Stimulated activated CD4-positive, alpha-beta T cell treated with anti-CD3 and anti-CD28 coated beads, Interleukin-15, amount 100 ng/mL, for 24 hours (primary cell): ENCODE measurements at regions not wholly inside any gene's neighbourhood (a gene's known extent, or its start where the extent isn't known, plus 50 kb on each side); places are given as distances from the start of the nearest gene placed in this dataset.
"Not testable (repeated sequence)": the region's sequence is repeated elsewhere in the genome, so short reads cannot be mapped to it uniquely, and the experiment has no call there.

Experiments used
- DNase-seq: peaks from one replicate; pipeline ENCODE4 v3.0.0-alpha.2; 2020

- no peak for DNase-seq
Observed at GRCh38 chr4:112952313-112952700, 97.1 kb upstream of the ANK2 start.

DNA sequence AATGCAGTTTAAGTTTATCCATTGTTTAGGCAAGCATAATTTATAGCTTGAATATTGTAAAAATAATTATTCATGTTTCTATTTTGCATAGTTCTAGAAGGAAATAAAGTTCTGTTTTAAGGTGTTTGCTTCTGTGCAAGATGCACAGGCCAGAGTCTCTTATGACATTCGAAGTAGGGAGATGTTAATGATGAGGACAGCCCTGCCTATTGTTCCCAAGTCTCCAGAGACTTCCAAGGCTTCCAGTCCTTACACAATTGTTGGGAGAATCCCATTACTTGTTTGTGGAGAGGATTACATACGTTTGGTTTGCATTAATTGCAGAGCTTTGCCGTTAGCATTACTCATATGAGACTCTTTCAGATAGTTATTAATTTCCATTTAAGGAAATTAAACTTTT is 96.2 kb upstream of the ANK2 start:
- no peak for DNase-seq

DNA sequence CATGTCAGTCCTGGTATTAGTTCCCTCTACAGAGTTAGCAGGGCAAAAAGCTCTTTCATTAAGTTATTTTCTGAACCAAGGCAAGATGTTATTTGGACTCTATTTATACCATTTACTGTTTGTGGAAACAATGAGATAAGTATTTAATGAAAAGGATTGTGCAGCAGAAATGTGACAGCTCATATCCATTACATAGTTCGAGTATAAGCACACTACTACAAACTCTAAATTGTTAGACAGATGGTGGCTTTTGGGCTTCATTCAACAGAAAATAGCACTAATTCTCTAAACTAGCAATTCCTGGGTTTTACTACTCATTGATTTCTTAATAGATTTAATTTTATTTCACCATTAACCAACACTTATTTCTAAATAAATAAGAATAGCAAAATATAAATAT is 95.2 kb upstream of the ANK2 start:
- no peak for DNase-seq

GRCh38 chr4:112956484-112956896 is 93.0 kb upstream of the ANK2 start:
- DNase-seq: no peak

- DNase-seq: not testable (repeated sequence)
Observed at GRCh38 chr4:112957764-112958163, 91.7 kb upstream of the ANK2 start.

GRCh38 chr4:112966701-112967488 is 82.6 kb upstream of the ANK2 start:
- DNase-seq: no peak

- no peak for DNase-seq
Observed at GRCh38 chr4:112968451-112969159, 80.8 kb upstream of the ANK2 start.

- DNase-seq: no peak
Observed at GRCh38 chr4:112970903-112971302, 78.5 kb upstream of the ANK2 start.

DNA sequence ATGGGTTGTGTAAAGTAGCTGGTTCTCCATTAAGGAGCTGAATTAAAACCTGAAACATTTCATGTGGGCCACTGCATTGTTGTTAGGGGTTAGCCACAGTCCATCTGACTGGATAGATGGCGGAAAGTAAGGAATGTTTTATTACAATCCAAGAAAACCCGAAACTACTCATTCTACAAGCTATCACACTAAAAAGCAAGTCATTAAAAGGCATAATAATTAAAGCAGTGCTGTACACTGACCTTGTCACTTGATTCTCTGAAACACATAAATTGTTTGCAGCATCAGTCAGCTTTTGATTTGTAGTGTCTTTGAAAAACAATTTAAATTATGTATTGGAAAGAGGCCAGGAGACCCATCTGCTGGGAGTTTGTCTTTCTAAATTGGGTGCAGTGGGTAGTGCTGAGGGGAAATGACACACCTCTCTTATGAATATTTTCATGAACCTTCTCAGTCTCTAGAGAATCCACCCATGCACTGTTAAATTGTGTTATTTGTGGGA is 75.7 kb upstream of the ANK2 start:
- no peak for DNase-seq

DNA sequence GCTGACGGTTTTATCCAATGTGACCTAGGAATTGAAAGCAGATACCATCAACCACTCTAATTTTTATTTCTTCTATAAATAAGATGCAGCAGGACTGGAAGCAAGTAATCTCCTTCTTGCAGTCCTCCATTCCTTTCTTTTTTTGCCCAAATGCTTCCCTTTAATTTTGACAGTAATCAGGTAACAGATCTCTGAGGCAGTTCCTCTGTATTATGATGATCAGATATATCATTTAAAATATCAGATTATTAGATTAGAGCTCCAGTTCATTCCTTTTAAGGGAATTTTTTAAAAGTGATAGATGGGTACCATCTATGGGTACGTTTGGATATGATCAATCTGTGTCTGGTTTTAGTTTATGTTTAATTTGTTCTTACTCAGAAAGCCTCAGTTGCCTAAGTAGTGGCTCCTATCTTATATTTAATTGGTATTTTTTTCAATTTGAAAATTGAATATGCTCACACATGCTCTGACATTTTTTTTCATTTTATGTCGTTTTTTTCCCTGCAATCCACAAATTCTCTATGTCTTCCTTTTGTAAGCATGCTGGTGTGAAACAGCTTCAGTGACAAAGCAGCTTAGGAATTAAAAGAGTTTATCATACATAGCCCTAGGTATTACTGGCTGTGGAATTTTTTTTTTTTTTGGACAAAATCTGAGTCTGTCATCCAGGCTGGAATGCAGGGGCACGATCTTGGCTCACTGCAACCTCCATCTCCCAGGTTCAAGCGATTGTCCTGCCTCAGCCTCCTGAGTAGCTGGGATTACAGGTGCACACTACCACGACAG is 73.7 kb upstream of the ANK2 start:
- no peak for DNase-seq

GRCh38 chr4:112978691-112979472 is 70.6 kb upstream of the ANK2 start:
- DNase-seq: no peak

DNA sequence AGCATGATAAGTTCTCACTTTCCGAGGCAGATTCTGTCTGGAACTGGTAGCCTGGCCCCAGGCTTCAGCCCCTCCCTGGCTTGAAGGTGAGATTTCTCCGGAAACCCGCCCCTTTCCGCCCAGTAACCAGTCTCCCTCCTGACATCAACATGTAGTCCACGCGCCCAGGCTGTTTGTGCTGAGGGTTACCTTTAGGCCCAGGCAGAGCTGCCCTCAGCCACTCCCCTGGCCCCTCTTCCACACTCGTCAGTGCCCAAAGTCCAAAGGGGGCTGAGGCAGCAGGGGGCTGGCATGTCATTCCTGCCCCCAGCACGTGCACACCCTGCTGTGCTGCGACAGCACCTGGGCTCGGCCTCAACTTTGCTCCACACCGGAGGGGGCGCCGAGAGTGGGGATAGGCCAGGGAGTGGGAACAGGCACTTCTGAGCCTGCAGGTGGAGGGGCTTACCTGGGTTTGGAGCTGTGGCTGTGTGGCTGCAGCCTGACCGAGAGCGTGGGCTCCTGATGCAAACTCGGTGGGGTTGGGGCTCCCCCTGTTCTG is 69.5 kb upstream of the ANK2 start:
- DNase-seq: no peak

- DNase-seq: no peak
Observed at GRCh38 chr4:112982680-112983079, 66.8 kb upstream of the ANK2 start.

GRCh38 chr4:112994732-112995464 is 54.6 kb upstream of the ANK2 start:
- no peak for DNase-seq
